ENCODE measurements at regions not wholly inside any gene's neighbourhood (a gene's known extent, or its start where the extent isn't known, plus 50 kb on each side); places are given as distances from the start of the nearest gene placed in this dataset.

DNA sequence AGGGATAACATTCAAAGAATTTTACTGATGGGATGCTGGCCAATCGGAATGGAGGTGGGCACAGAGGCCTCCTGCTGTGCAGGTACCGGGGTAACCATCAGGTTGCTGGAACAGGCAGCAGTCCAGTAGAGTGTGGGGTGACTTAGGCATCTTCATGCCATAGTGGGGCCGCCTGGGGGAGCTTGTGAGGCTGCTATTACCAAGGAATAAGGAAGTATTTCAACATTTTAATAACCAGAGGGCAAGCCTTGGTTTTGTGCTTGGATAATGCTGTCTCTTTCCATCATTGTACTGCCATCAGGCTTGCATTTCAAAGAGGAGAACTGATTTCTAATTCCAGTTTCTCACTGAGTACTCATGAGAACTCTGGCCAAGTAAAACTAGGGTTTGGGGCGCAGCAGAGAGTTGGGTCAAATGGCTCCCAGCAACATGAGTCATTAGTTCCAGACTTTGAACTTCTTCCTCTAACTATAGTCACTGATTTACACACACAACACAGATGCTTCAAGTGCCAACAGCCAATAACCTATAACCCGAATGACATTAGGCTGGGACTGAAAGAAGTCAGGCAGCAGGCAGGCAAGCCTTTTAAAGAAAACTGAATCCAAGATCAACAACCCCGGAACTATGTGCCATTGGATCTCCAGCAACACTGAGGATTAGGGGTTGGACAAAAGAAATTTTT, 56.1 kb upstream of the FHL2 start:
- DNase-seq (ENCODE audit: low spot score), result no peak
- peak overlapping the region; percentile 1 to 55 for H3K27ac ChIP-seq
- 58% methylated on average over 6 of the region's 6 CpGs for WGBS
- TF ChIP-seq POLR2A (IDR thresholded peaks at IDR 0.05), result no peak
- TF ChIP-seq CTCF (IDR thresholded peaks at IDR 0.05), result no peak
- TF ChIP-seq POLR2AphosphoS5 (IDR thresholded peaks at IDR 0.05), result no peak
- no peaks in the 10 kb centered on the region for H3K36me3 ChIP-seq
- no peaks in the 10 kb centered on the region for H3K4me1 ChIP-seq (replicated peaks)
- intact Hi-C loops (cut with DNase I), result no loop called here
- H3K4me3 ChIP-seq, result no peak overlapping the region
- H3K9me3 ChIP-seq, result no peaks in the 10 kb centered on the region
- no peaks in the 10 kb centered on the region for H3K27me3 ChIP-seq (replicated peaks; ENCODE audit: insufficient read depth)

DNA sequence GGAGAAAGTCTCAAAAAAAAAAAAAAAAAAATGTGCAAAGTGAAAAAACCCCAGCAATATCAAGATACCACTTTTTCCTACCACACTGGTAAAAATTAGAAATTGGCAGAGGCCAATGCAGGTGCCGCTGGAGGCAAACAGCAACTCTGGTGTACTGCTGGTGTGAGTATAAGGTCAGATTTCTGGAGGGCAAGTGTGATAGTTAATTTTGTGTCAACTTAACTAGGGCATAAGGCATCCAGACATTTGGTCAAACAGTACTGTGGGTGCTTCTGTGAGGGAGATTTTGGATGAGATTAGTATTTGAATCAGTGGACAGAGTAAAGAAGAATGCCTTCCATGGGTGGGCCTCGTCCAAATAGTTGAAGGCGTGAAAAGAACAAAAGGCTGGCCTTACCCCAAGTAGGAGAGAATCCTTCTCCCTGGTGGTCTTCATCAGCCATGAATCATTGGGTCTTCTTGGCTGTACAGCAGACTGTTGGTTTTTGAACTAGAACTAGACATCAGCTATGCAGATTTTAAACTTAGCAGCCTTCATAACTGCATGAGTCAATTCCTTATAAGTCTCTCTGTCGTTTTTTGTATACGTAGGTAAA, 52.8 kb upstream of the FHL2 start:
- DNase-seq (ENCODE audit: low spot score), result no peak
- H3K27ac ChIP-seq, result no peak overlapping the region
- no peak overlapping the region for H3K4me3 ChIP-seq
- TF ChIP-seq POLR2A (IDR thresholded peaks at IDR 0.05) (no peak), CTCF (IDR thresholded peaks at IDR 0.05) (no peak), POLR2AphosphoS5 (IDR thresholded peaks at IDR 0.05) (no peak)
- no peaks in the 10 kb centered on the region for H3K36me3 ChIP-seq
- intact Hi-C loops (cut with DNase I), result no loop called here
- no peaks in the 10 kb centered on the region for H3K9me3 ChIP-seq
- no peaks in the 10 kb centered on the region for H3K4me1 ChIP-seq (replicated peaks)
- no peaks in the 10 kb centered on the region for H3K27me3 ChIP-seq (replicated peaks; ENCODE audit: insufficient read depth)
- 79% methylated on average over 5 of the region's 5 CpGs for WGBS

DNA sequence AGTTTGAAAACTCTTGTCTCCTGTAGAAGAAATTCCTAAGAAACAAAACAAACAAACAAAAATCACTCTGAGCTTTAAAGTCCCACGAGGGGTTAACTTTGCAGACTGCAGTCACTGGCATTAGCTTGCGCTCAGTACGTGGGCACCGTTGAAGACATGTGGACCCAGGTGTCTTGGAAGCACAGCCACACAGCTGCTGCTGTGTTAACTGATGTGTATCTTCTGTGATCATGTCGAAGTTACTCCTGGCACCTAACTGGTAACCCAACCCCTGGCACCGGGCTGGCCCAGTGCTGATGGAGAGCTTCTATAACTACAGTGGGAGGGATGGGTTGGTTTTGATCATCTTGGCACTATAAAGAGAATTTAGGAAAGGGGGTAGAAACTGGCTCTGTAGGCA, 51.6 kb upstream of the FHL2 start:
- 17% methylated on average over 6 of the region's 6 CpGs for WGBS
- Histone ChIP-seq H3K4me3 (no peak overlapping the region), H3K4me1 (replicated peaks) (no peaks in the 10 kb centered on the region), H3K27ac (no peak overlapping the region), H3K9me3 (no peaks in the 10 kb centered on the region), H3K27me3 (replicated peaks; ENCODE audit: insufficient read depth) (no peaks in the 10 kb centered on the region), H3K36me3 (no peaks in the 10 kb centered on the region)
- TF ChIP-seq CTCF (IDR thresholded peaks at IDR 0.05) (no peak), POLR2A (IDR thresholded peaks at IDR 0.05) (no peak), POLR2AphosphoS5 (IDR thresholded peaks at IDR 0.05) (no peak)
- intact Hi-C loops (cut with DNase I), result no loop called here
- DNase-seq (ENCODE audit: low spot score), result no peak

GRCh38 chr2:105449076-105449475, 50.2 kb upstream of the FHL2 start:
- DNase-seq (ENCODE audit: low spot score), result no peak
- intact Hi-C loops (cut with DNase I), result no loop called here

More at GRCh38 chr2:105449076-105449475, 50.2 kb upstream of the FHL2 start:
- 59% methylated on average over 3 of the region's 3 CpGs for WGBS
- H3K27me3 ChIP-seq (replicated peaks; ENCODE audit: insufficient read depth), result no peaks in the 10 kb centered on the region
- no peaks in the 10 kb centered on the region for H3K36me3 ChIP-seq
- TF ChIP-seq POLR2AphosphoS5 (IDR thresholded peaks at IDR 0.05) (no peak), CTCF (IDR thresholded peaks at IDR 0.05) (no peak), POLR2A (IDR thresholded peaks at IDR 0.05) (no peak)
- no peak overlapping the region for H3K27ac ChIP-seq
- H3K9me3 ChIP-seq, result no peaks in the 10 kb centered on the region
- no peak overlapping the region for H3K4me3 ChIP-seq
- H3K4me1 ChIP-seq (replicated peaks), result no peaks in the 10 kb centered on the region
